G401 (cell line): ENCODE measurements at regions not wholly inside any gene's neighbourhood (a gene's known extent, or its start where the extent isn't known, plus 50 kb on each side); places are given as distances from the start of the nearest gene placed in this dataset.

Source experiments
- DNase-seq: peaks from one replicate; pipeline ENCODE4 v3.0.0-alpha.2; 2015; ENCODE audit warnings: low spot score
- in situ Hi-C: cut with HindIII; loops from 2 replicates; pipeline ENCODE4 v1.10.0; 2016; ENCODE audit warnings: low sequenced_read_pairs, mixed read lengths

DNA sequence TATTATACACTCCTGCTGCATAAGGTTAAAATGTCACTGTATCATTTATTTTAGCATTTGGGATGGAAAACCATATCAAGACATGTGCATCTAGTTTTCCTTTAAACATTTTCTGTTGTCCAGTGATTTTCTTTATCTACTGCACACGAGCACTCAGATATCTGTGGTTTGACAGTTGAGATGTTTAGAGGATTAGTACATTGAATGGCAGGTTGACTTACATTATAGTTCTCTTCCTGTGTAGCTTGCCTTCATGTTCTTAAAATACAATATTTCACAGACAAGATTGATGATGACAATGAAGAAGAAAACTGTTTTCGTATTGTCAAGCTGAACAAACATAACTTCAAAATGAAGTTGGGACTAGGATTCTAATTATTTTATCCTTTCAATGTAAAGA, 2378.4 kb upstream of the WWC1 start:
- in situ Hi-C loops, result no loop called here
- no peak for DNase-seq

DNA sequence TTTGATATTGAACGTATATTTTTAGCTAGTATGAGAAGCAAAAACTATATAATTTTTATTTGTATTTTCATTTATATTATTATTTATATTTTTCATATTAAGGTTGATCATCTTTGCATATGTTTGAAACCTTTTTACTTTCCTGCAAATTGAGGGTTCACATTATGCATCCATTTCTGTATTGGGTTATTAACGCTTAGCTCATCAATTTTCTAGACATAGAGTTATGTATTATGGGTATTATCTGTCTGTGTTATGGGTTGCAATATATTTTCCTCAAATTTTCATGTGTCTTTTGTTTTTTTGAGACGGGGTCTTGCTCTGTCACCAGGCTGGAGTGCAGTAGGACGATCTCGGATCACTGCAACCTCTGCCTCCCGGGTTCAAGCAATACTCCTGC, 2377.0 kb upstream of the WWC1 start:
- in situ Hi-C loops, result no loop called here
- no peak for DNase-seq

DNA sequence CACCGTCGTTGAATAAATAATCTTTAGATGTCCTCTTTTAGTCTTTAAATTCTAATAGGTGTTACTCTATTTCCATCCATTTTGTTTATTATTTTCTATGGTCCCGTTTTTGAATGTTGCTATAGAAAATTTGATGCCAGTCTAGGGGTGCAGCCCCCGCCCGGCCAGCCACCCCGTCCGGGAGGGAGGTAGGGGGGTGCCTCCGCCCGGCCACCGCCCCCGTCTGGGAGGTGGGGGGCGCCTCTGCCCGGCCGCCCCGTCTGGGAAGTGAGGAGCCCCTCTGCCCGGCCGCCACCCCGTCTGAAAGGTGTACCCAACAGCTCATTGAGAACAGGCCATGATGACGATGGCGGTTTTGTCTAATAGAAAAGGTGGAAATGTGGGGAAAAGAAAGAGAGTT, 2372.2 kb upstream of the WWC1 start:
- in situ Hi-C loops, result no loop called here
- no peak for DNase-seq

DNA sequence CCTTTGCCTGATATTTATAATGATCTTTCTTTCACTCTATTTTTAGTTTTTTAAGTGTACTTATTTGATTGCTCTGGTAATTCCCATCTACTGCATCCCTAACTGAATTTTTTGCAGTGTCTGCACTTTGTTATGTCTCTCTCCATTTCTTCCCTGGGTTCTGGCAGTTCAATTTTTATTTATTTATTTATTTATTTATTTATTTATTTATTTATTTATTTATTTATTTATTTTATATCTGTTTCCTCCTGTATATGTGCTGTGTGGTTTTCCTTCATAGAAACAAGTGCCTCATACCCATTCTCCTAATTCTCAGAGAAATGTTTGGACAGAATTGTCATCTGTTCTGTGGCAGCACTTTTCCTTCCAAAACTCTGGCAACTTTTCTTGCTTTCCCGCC, 2370.8 kb upstream of the WWC1 start:
- no peak for DNase-seq
- in situ Hi-C loops, result no loop called here

DNA sequence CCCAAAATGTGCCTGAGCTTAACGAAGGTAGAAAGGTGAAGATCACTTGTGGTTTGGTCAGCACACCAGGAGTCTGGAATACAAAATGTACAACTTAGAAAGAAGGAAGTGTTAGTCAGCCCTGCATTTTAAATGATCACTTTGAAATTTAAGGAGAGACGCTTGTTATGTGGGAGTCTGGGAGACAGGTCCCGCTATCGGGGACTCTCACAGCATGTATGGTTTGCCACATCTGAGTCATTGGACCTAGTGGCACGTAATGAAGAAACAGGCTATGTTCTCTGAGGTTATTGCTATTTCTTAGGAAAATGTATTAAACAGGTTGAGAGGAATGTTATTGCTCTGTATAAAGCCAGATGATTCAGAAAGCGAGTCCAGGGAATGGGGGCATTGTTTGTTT, 2362.5 kb upstream of the WWC1 start:
- in situ Hi-C loops, result no loop called here
- DNase-seq, result no peak

DNA sequence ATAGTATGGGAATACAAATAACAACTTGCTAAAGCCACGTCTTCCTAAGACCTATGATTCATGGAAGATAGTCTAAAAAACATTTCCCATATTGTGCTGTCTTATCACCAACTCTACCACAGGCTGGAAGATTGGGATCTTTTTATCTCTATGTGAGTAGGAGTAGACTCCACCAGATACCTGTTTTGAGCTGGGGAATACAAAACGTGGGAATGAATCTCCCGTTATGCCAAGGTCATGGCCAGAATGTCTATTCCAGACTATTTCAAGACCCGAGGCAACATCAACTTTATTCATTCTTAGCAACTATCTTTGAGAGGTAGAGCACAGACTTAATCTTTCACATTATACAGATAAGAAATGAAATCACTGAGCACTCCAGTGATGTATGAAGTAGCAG, 2350.9 kb upstream of the WWC1 start:
- DNase-seq, result no peak

DNA sequence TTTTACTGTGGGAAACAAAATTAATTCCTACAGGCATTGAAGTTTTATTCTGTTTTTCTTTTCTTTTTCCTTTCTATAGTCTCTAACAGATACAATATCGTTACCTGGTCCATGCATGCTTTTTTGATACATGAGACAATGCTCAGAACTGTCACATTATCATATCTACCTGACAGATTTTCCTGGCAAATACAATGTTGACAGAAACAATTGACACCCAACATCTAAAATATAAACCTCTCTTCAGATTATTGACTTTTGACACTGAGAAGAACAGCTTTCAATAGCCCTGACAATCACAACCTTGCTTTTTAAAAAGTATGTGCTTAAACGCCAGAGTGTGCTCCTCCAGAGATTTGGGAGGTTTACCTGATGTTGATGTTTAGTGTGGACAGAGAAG, 2334.6 kb upstream of the WWC1 start:
- in situ Hi-C loops, result no loop called here
- no peak for DNase-seq

More for the DNA sequence above, 2350.9 kb upstream of the WWC1 start:
- in situ Hi-C loops, result no loop called here

DNA sequence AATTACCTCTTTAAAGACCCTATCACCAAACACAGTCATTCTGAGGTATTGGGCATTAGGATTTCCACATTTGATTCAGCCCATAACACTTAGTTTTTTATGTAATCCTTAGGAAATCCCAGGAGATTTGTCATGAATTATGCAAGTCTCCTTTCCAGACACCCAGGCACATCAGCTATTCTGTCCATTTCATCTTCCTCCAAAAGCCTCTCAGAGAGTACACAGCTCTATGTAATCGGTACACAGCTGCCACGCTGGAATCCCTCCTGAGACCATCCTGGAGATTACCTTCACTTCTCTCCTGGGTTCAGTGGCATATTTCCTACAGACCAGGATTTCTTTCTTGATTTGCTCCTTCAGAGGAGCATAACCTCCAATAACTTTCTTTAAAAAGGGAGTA, 2309.8 kb upstream of the WWC1 start:
- in situ Hi-C loops, result no loop called here
- DNase-seq, result no peak

DNA sequence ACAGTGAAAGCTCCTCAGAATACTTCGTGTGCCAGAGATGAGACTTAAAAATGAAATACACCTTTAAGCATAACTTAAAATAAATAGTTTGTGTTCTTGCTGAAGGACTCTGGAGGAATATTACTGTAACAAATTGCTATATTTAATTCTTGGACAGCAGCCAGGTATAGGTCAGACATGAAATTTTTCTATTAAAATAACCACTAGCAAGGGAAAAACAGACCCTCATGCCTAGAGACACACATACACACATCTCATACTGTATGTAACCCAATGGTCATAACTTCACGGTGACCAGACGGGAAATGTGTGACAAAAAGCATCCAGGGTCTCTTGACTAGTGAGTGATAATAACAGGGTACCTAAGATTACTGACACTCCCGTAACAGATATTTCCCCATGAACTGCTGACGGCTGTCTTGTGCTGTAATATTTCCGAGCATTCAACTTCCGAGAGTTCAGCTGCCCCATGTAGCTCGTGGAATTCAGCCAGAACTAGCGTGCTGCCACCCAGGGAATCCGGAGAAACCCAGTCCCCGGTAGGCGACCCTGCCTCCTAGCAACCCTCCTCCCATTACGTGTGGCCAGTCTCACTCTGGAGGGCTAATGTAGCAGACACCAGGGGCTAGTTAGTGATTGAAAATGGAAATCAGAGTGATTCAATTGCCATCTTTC, 2295.1 kb upstream of the WWC1 start:
- no peak for DNase-seq
- in situ Hi-C loops, result no loop called here

DNA sequence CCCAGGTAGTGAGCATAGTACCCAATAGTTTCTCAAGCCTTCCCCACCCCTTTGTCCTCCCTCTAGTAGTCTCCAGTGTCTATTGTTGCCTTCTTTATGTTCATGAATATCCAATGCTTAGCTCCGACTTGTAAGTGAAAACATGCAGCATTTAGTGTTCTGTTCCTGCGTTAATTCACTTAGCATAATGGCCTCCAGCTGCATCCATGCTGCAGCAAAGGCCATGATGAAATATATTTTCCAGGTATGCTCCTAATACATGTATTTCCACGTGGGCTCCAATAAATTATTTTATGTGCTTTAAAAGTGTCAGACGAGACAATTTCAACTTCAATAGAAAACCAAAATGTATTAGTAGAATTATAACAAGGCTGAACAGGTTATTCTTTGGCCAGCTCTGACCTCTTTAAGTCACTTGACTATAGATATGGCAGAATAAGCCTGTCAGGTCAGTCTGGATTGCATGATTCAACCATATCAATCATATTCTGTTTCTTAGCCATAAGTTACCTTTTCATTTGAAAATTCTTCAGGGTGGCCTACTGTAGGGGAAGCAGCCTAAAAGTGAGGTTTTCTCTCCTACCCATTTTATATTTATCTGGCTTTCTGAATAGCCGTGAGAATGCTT, 2291.6 kb upstream of the WWC1 start:
- no peak for DNase-seq
- in situ Hi-C loops, result no loop called here

DNA sequence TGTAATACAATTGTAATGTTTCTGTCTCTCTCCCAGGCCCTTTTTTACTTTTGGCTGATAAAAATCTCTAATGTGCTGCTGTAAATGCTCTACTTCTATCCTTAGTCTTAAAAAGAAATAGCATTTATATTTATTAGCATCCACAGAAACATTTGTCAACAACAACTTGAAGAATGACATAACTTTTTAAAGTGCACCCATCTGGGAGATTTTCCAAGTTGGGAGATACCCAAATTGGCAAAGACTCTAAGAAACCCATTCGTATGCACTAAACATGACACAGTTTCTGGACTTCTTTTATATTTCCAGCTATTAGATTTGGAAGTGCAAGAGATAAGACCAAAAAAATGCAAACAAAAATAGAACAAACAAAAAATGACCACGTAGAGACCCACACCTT, 2287.4 kb upstream of the WWC1 start:
- DNase-seq, result no peak
- in situ Hi-C loops, result no loop called here

DNA sequence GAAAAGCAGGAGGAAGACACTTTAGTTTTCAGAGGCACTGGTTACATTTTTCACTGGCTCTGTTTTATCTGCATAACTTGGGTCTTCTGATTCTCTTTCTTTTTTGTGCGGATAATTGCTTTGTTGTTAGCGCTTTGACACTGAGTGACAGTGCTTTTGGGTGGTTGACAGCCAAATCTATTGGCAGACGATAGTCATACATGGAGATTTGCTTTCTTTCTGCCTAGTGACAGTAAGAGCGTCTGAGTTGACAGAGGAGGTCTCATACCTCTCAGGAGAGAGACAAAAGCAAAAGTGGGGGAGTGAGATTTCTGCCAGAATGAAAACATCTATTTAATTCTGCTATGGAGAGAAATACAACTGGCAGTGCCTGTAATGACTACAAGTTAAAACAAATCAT, 2278.0 kb upstream of the WWC1 start:
- in situ Hi-C loops, result no loop called here
- DNase-seq, result no peak

DNA sequence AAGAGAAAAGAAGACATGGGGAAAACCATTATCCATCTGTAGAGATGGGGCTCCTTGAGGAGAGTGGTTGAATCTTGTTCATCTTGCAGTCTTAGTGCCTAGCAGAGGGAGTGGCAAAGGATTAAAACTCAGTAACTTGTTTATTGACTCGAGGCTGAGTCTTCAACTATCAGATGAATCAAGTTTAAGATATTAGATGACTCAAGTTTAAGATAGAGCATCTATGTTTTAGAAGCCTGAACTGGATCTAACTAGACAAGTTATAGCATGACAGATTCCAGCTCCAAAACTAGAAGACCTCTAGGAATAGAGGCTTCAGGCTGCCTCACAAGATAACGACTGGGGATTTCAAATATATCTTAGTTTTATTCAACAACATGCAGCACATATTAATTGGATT, 2277.2 kb upstream of the WWC1 start:
- DNase-seq, result no peak
- in situ Hi-C loops, result no loop called here

DNA sequence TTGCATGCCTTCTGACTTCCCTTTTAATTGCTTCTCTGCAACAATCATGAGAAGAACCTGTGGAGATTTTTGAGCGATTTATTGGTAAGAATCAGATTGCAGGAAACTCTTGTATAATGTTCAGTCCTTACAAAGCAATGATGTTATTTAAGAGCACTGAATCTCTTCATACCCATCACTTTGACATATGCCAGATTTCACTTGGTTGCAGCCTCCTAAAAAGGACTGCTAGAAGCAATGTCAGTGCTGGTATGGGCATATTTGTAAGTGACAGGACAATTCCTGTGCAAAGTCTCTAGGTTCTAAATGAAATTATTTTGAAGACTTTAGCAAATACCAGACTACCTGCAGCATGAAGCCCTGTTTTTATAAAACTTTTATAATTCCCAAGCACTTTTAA, 2272.7 kb upstream of the WWC1 start:
- no peak for DNase-seq
- in situ Hi-C loops, result no loop called here

DNA sequence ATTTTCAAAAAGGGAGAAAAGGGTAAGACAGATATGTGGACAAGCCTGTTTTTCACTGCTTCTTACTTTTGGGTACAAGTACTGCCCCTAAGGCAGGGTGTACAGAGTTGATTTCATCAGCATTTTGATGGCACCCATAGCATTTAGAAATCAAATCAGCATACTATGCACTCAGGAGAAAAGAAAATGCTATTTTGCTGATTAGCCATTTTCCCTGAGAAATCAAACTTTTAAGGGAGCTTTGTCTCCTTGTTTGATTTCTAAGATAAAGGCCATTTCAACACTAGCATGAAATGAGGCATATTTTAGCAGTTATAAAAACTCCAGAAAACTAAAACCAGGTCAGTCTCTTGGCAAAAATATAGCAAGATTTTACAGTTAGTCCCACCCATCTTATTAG, 2269.4 kb upstream of the WWC1 start:
- DNase-seq, result no peak
- in situ Hi-C loops, result no loop called here

DNA sequence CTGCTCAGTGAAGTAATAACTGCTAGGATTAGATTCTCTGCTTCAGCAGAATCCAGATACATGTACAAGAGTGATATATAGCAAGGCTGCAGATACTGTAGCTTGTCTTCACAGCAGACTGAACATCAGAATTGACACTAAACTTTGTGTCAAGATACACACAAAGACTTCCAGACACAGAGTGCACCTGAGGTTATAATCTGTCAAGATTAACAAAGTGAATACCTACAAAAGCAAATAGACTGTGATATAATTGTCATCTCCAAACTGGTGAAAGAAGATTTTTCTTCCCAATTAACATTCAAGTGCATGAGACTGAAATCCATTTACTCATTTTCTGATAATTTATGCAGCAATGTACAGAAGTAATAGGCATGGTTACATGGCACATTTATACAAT, 2266.5 kb upstream of the WWC1 start:
- no peak for DNase-seq
- in situ Hi-C loops, result no loop called here

DNA sequence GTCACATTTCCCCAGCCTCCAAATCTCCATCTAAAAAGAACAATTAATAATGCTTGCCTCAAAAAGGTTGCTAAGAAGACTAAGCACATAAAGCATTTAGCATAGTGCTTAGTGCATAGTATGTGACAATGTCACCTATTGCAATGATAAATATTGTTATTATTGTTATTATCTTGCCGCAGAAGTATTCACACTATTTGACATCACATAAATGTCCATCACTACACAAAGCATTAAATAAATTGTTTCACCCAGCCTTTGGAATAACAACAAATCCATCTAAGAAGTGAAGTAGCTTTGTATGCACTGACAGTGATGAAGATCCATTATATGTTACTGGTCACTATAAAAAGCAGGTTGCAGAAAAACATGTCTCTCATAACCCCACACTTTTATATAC, 2263.9 kb upstream of the WWC1 start:
- in situ Hi-C loops, result no loop called here

DNA sequence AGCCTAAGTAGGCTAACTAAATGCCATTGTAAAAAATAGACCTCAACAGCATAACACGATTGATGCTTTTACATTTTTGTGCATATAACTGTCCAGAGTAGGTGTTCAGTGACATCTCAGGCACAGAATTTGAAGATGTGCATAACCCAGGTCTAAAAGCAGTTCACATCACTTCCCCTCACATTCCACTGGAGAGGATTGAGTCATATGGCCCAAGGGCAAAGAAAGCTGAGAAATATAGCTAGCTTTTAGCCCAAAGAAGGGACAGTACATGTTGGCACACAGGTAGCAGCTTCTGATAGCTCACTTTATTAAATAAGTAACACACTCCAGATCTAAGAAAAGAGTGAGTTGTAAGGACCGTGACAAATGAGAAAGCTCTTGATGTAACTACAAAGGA, 2259.5 kb upstream of the WWC1 start:
- DNase-seq, result no peak
- in situ Hi-C loops, result no loop called here

More for the DNA sequence above, 2263.9 kb upstream of the WWC1 start:
- DNase-seq, result no peak

DNA sequence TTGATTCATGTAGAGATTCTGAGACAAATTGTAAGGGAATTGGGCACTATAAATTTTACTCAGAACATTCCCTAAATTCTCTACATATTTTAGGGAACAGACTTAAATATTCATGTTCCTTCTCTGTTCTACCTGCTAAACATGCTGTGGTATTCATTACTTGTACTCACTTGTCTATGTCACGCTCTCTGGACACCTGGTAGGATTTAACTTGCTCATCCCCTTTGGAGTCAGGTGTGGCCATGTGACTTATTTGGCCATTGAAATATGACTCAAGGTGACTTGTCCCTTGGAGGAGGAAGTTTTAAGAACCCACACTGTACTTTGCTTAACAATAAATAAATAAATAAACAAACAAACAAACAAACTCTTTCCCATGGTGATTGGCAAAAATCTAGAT, 2258.8 kb upstream of the WWC1 start:
- in situ Hi-C loops, result no loop called here
- no peak for DNase-seq

DNA sequence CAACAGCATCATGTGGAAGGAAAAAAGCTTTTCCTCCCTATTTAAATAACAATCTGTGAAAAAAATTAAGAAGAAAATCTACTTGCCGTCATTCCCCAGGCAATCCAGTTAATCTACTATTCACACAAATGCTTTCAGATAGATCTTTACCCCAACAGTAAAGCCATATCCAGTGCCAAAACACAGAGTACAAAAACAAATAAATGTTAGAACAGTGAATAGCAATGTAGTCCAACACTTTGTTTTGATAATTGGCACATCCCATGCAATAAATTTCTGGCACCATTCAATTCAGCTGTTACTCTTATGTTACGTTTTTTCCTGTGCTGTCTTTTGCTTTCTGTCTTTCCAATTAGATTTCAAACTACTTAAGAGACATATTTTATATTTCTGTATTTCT, 2245.5 kb upstream of the WWC1 start:
- DNase-seq, result no peak
- in situ Hi-C loops, result no loop called here

DNA sequence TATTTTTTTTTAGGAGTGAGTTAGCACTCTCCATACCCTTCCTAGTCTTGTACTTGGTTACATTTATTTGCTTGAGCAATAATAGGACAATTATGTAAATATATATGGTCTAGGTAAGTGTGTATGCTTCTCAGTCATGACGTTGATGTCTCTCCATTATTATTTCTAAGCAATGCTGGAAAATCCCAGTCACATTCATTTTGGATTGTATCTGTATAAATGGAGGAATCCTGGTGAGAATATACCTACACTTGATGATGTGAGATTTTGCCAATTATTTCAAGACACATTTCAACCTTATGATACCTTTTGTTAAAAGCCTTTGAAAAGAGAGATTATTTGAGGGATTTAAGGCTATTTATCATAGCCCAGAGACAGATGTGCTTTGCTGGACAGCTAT, 2244.5 kb upstream of the WWC1 start:
- no peak for DNase-seq
- in situ Hi-C loops, result no loop called here
